H9 (cell line): ENCODE measurements at regions not wholly inside any gene's neighbourhood (a gene's known extent, or its start where the extent isn't known, plus 50 kb on each side); places are given as distances from the start of the nearest gene placed in this dataset.

Source experiments
- DNase-seq: peaks from one replicate; pipeline ENCODE4 v3.0.0-alpha.2; 2017
- H2AFZ ChIP-seq: one replicate; pipeline ENCODE4 v1.6.1; 2013; ENCODE audit warnings: mild to moderate bottlenecking, low read length, control low read depth, moderate library complexity
- H2AK5ac ChIP-seq: 2 replicates; pipeline ENCODE4 v1.6.1; 2013; ENCODE audit warnings: low read length, control low read depth, mixed read lengths; ENCODE audit not compliant: insufficient read length
- H2BK120ac ChIP-seq: one replicate; pipeline ENCODE4 v1.6.1; 2013; ENCODE audit warnings: low read depth, mild to moderate bottlenecking, low read length, control low read depth, inconsistent platforms; ENCODE audit not compliant: poor library complexity, severe bottlenecking
- H2BK12ac ChIP-seq: 2 replicates; pipeline ENCODE4 v1.6.1; 2013; ENCODE audit warnings: low read length, control low read depth, mixed read lengths, low read depth; ENCODE audit not compliant: insufficient read length
- H2BK15ac ChIP-seq: 2 replicates; pipeline ENCODE4 v1.6.1; 2013; ENCODE audit warnings: low read depth, low read length, control low read depth
- H2BK20ac ChIP-seq: one replicate; pipeline ENCODE4 v1.6.1; 2013; ENCODE audit warnings: low read depth, mild to moderate bottlenecking, low read length, control low read depth, inconsistent platforms; ENCODE audit not compliant: poor library complexity, severe bottlenecking
- H2BK5ac ChIP-seq: 2 replicates; pipeline ENCODE4 v1.6.1; 2013; ENCODE audit warnings: low read length, control low read depth, mixed read lengths; ENCODE audit not compliant: insufficient read length
- H3K14ac ChIP-seq: 2 replicates; pipeline ENCODE4 v1.6.1; 2013; ENCODE audit warnings: low read length, control low read depth; ENCODE audit not compliant: insufficient read depth
- H3K18ac ChIP-seq: 2 replicates; pipeline ENCODE4 v1.6.1; 2013; ENCODE audit warnings: low read depth, mild to moderate bottlenecking, mixed read lengths, low read length, control low read depth; ENCODE audit not compliant: insufficient read length
- H3K23ac ChIP-seq: 2 replicates; pipeline ENCODE4 v1.6.1; 2013; ENCODE audit warnings: low read length, control low read depth, mixed read lengths, low read depth; ENCODE audit not compliant: insufficient read length
- H3K23me2 ChIP-seq: 2 replicates; pipeline ENCODE4 v1.6.1; 2013; ENCODE audit warnings: low read depth, mild to moderate bottlenecking, mixed read lengths, low read length, control low read depth; ENCODE audit not compliant: insufficient read length, poor library complexity, severe bottlenecking
- H3K27ac ChIP-seq: 2 replicates; pipeline ENCODE4 v1.5.1; 2013; ENCODE audit warnings: low read length, control low read depth, mixed read lengths, low read depth; ENCODE audit not compliant: insufficient read length
- H3K27me3 ChIP-seq: 2 replicates; pipeline ENCODE4 v1.6.1; 2013; ENCODE audit warnings: low read length, control low read depth, inconsistent platforms; ENCODE audit not compliant: insufficient read depth
- H3K4ac ChIP-seq: 2 replicates; pipeline ENCODE4 v1.6.1; 2013; ENCODE audit warnings: low read depth, mild to moderate bottlenecking, control low read depth, inconsistent platforms, low read length, moderate library complexity
- H3K4me1 ChIP-seq: 2 replicates; pipeline ENCODE4 v1.6.1; 2013; ENCODE audit warnings: low read length, control low read depth, inconsistent platforms; ENCODE audit not compliant: insufficient read depth
- H3K4me2 ChIP-seq: 2 replicates; pipeline ENCODE4 v1.6.1; 2013; ENCODE audit warnings: low read length, control low read depth, mixed read lengths; ENCODE audit not compliant: insufficient read length, insufficient read depth
- H3K56ac ChIP-seq: 2 replicates; pipeline ENCODE4 v1.6.1; 2013; ENCODE audit warnings: low read depth, mild to moderate bottlenecking, mixed read lengths, low read length, control low read depth; ENCODE audit not compliant: insufficient read length
- H3K79me1 ChIP-seq: 2 replicates; pipeline ENCODE4 v1.6.1; 2013; ENCODE audit warnings: low read depth, mild to moderate bottlenecking, moderate library complexity, low read length, control low read depth, inconsistent platforms; ENCODE audit not compliant: insufficient read depth, poor library complexity, severe bottlenecking
- H3K79me2 ChIP-seq: 2 replicates; pipeline ENCODE4 v1.6.1; 2013; ENCODE audit warnings: low read length, control low read depth, inconsistent platforms; ENCODE audit not compliant: insufficient read depth
- H3K9ac ChIP-seq: 2 replicates; pipeline ENCODE4 v1.6.1; 2013; ENCODE audit warnings: low read length, control low read depth, mixed read lengths; ENCODE audit not compliant: insufficient read length; ENCODE audit errors: extremely low read depth
- H3K9me3 ChIP-seq: one replicate; pipeline ENCODE4 v1.6.1; 2013; ENCODE audit warnings: low read depth, low read length, inconsistent platforms; ENCODE audit not compliant: control insufficient read depth
- H3T11ph ChIP-seq: one replicate; pipeline ENCODE4 v1.6.1; 2013; ENCODE audit warnings: mild to moderate bottlenecking, low read length, control low read depth, inconsistent platforms
- H4K20me1 ChIP-seq: one replicate; pipeline ENCODE4 v1.6.1; 2013; ENCODE audit not compliant: control insufficient read depth, insufficient read length, insufficient read depth
- H4K5ac ChIP-seq: 2 replicates; pipeline ENCODE4 v1.6.1; 2013; ENCODE audit warnings: low read depth, mild to moderate bottlenecking, mixed read lengths, low read length, control low read depth; ENCODE audit not compliant: insufficient read length
- H4K8ac ChIP-seq: replicated peaks from 2 replicates; pipeline ENCODE4 v1.6.1; 2013; ENCODE audit warnings: low read length, control low read depth, mixed read lengths, low read depth; ENCODE audit not compliant: insufficient read length
- H4K91ac ChIP-seq: 2 replicates; pipeline ENCODE4 v1.6.1; 2013; ENCODE audit warnings: low read depth, mild to moderate bottlenecking, moderate library complexity, mixed read lengths, low read length, control low read depth; ENCODE audit not compliant: insufficient read length
- H3K27ac Mint-ChIP-seq, 3 experiments: 2 replicates in 2 of 3; 3 replicates in 1 of 3; pipeline ENCODE4 v1.8.0; 2020 to 2021; ENCODE audit warnings: mixed read lengths in 3 of 3, mild to moderate bottlenecking in 1 of 3, moderate library complexity in 1 of 3
- H3K27me3 Mint-ChIP-seq: 2 replicates; pipeline ENCODE4 v1.8.0; 2021; ENCODE audit warnings: low read depth, mild to moderate bottlenecking, moderate library complexity, mixed read lengths
- H3K36me3 Mint-ChIP-seq, 3 experiments: 2 replicates in 2 of 3; 3 replicates in 1 of 3; pipeline ENCODE4 v1.8.0; 2020 to 2021; ENCODE audit warnings: low read depth in 3 of 3, mixed read lengths in 3 of 3; ENCODE audit not compliant: insufficient read depth in 1 of 3
- H3K4me1 Mint-ChIP-seq, 2 experiments: 2 replicates each; pipeline ENCODE4 v1.8.0; 2020; ENCODE audit warnings: mixed read lengths in 2 of 2
- H3K4me3 Mint-ChIP-seq, 2 experiments: 2 replicates in 1 of 2; 3 replicates in 1 of 2; pipeline ENCODE4 v1.8.0; 2020 to 2021; ENCODE audit warnings: mild to moderate bottlenecking in 2 of 2, mixed read lengths in 2 of 2, moderate library complexity in 1 of 2
- H3K9me3 Mint-ChIP-seq, 2 experiments: 2 replicates in 1 of 2; 3 replicates in 1 of 2; pipeline ENCODE4 v1.8.0; 2020; ENCODE audit warnings: mild to moderate bottlenecking in 2 of 2, mixed read lengths in 2 of 2, moderate library complexity in 1 of 2
- whole genome bisulfite sequencing: extraction: QIAGEN DNeasy Blood & Tissue Kit; methylation state at CpG from one replicate; pipeline ENCODE4 v1.1.7; 2013; ENCODE audit warnings: missing lambda C conversion rate, low lambda C conversion rate, mixed read lengths; ENCODE audit not compliant: insufficient read length; ENCODE audit errors: extremely low coverage; 5-methylcytosine and 5-hydroxymethylcytosine counted together
- TF ChIP-seq, protein P1 (sequence below): fragments of 200-600 bp; sonication (generic); conservative IDR thresholded peaks from 3 replicates; pipeline ENCODE4 v1.8.0; 2021; ENCODE audit warnings: antibody characterized with exemption, mild to moderate bottlenecking

DNA sequence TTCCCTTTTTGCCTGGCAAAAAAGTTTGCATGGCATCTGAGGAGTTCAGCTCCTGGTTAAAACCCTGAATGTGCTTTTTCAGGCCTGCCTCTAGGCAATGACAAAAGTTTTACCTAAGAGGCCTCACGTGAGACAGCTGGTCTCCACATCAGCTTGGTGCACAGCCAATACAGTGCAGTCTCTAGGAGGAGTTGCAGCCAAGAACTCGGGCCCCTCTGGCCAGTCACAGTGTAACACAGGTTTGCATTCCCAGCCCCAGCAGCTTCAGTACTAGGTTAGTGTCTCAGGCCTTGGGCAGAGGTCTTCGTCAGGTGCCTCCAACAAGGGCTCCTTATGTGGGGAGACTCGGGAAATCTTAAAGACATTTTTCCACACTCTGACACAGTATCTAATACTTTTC is 771.7 kb downstream of the SORCS1 start:
- 0 out of 4 replicates have a peak, but pooled peaks cover 0 to 3% of the 10 kb centered on the region in 2 experiments for H3K4me1 Mint-ChIP-seq
- Histone ChIP-seq H2BK20ac (no peak overlapping the region), H2BK120ac (no peak overlapping the region), H3K23me2 (no peaks in the 10 kb centered on the region), H3K56ac (no peak overlapping the region), H4K20me1 (no peaks in the 10 kb centered on the region), H2BK5ac (no peak overlapping the region), H2AK5ac (no peak overlapping the region), H2BK15ac (no peak overlapping the region), H3K27me3 (no peaks in the 10 kb centered on the region), H3K4me2 (no peak overlapping the region), H3K18ac (no peak overlapping the region), H4K91ac (no peak overlapping the region), H3K79me1 (no peaks in the 10 kb centered on the region), H3K4ac (no peak overlapping the region), H4K5ac (no peak overlapping the region), H3K23ac (no peak overlapping the region), H2AFZ (no peak overlapping the region), H4K8ac (no peak overlapping the region), H3K14ac (no peak overlapping the region), H3K27ac (no peak overlapping the region), H3K79me2 (no peaks in the 10 kb centered on the region), H2BK12ac (no peak overlapping the region), H3T11ph (no peak overlapping the region), H3K4me1 (no peaks in the 10 kb centered on the region), H3K9ac (no peak overlapping the region), H3K9me3 (no peaks in the 10 kb centered on the region)
- DNase-seq = peak; percentile 43
- H3K27me3 Mint-ChIP-seq = no peaks in the 10 kb centered on the region
- peak overlapping the region in 1 of 3 experiments; percentile 31; a peak in 1 of 7 replicates for H3K27ac Mint-ChIP-seq
- TF ChIP-seq, protein P1, sequence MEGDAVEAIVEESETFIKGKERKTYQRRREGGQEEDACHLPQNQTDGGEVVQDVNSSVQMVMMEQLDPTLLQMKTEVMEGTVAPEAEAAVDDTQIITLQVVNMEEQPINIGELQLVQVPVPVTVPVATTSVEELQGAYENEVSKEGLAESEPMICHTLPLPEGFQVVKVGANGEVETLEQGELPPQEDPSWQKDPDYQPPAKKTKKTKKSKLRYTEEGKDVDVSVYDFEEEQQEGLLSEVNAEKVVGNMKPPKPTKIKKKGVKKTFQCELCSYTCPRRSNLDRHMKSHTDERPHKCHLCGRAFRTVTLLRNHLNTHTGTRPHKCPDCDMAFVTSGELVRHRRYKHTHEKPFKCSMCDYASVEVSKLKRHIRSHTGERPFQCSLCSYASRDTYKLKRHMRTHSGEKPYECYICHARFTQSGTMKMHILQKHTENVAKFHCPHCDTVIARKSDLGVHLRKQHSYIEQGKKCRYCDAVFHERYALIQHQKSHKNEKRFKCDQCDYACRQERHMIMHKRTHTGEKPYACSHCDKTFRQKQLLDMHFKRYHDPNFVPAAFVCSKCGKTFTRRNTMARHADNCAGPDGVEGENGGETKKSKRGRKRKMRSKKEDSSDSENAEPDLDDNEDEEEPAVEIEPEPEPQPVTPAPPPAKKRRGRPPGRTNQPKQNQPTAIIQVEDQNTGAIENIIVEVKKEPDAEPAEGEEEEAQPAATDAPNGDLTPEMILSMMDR = no peak
- H3K9me3 Mint-ChIP-seq = no peaks in the 10 kb centered on the region
- no peaks in the 10 kb centered on the region for H3K36me3 Mint-ChIP-seq
- no peak overlapping the region for H3K4me3 Mint-ChIP-seq
- no CpG with 5 or more reads among the region's 4 CpGs for WGBS
